ENCODE measurements at regions not wholly inside any gene's neighbourhood (a gene's known extent, or its start where the extent isn't known, plus 50 kb on each side); places are given as distances from the start of the nearest gene placed in this dataset.

- H2AFZ ChIP-seq (ENCODE audit: low read length, unreplicated experiment) = no peak overlapping the region
- H3K4me1 ChIP-seq (ENCODE audit: control insufficient read depth, insufficient read depth, low read length, unreplicated experiment) = no peaks in the 10 kb centered on the region
- H3K4me3 ChIP-seq (ENCODE audit: low read depth, low read length) = no peak overlapping the region
- H3K27me3 ChIP-seq (ENCODE audit: insufficient read depth, low read length) = no peaks in the 10 kb centered on the region
- no peak overlapping the region for H3K27ac ChIP-seq (ENCODE audit: low read depth, low read length)
- no peaks in the 10 kb centered on the region for H3K36me3 ChIP-seq (ENCODE audit: insufficient read depth, low read length)
- no peaks in the 10 kb centered on the region for H3K79me2 ChIP-seq (ENCODE audit: control insufficient read depth, insufficient read depth, low read length, unreplicated experiment)
Observed at GRCh38 chr1:57620605-57621004, 196.7 kb upstream of the DAB1 start.

- H3K4me3 ChIP-seq (ENCODE audit: low read depth, low read length) = no peak overlapping the region
- no peaks in the 10 kb centered on the region for H3K79me2 ChIP-seq (ENCODE audit: control insufficient read depth, insufficient read depth, low read length, unreplicated experiment)
- H3K27ac ChIP-seq (ENCODE audit: low read depth, low read length) = no peak overlapping the region
- no peaks in the 10 kb centered on the region for H3K4me1 ChIP-seq (ENCODE audit: control insufficient read depth, insufficient read depth, low read length, unreplicated experiment)
- no peak overlapping the region for H2AFZ ChIP-seq (ENCODE audit: low read length, unreplicated experiment)
- H3K27me3 ChIP-seq (ENCODE audit: insufficient read depth, low read length) = no peaks in the 10 kb centered on the region
- no peaks in the 10 kb centered on the region for H3K36me3 ChIP-seq (ENCODE audit: insufficient read depth, low read length)
Observed at GRCh38 chr1:57616921-57617320, 193.1 kb upstream of the DAB1 start.

GRCh38 chr1:57615956-57616355, 192.1 kb upstream of the DAB1 start:
- H3K36me3 ChIP-seq (ENCODE audit: insufficient read depth, low read length) = no peaks in the 10 kb centered on the region
- no peaks in the 10 kb centered on the region for H3K27me3 ChIP-seq (ENCODE audit: insufficient read depth, low read length)
- H3K27ac ChIP-seq (ENCODE audit: low read depth, low read length) = no peak overlapping the region
- no peaks in the 10 kb centered on the region for H3K4me1 ChIP-seq (ENCODE audit: control insufficient read depth, insufficient read depth, low read length, unreplicated experiment)
- no peaks in the 10 kb centered on the region for H3K79me2 ChIP-seq (ENCODE audit: control insufficient read depth, insufficient read depth, low read length, unreplicated experiment)
- no peak overlapping the region for H3K4me3 ChIP-seq (ENCODE audit: low read depth, low read length)
- no peak overlapping the region for H2AFZ ChIP-seq (ENCODE audit: low read length, unreplicated experiment)

- Histone ChIP-seq H2AFZ (ENCODE audit: low read length, unreplicated experiment) (no peak overlapping the region), H3K79me2 (ENCODE audit: control insufficient read depth, insufficient read depth, low read length, unreplicated experiment) (no peaks in the 10 kb centered on the region), H3K27me3 (ENCODE audit: insufficient read depth, low read length) (no peaks in the 10 kb centered on the region), H3K4me1 (ENCODE audit: control insufficient read depth, insufficient read depth, low read length, unreplicated experiment) (no peaks in the 10 kb centered on the region), H3K36me3 (ENCODE audit: insufficient read depth, low read length) (no peaks in the 10 kb centered on the region), H3K4me3 (ENCODE audit: low read depth, low read length) (no peak overlapping the region), H3K27ac (ENCODE audit: low read depth, low read length) (no peak overlapping the region)
Observed at GRCh38 chr1:57612833-57613232, 189.0 kb upstream of the DAB1 start.

GRCh38 chr1:57605933-57606332, 182.1 kb upstream of the DAB1 start:
- Histone ChIP-seq H3K27ac (ENCODE audit: low read depth, low read length) (no peak overlapping the region), H3K4me3 (ENCODE audit: low read depth, low read length) (no peak overlapping the region), H3K36me3 (ENCODE audit: insufficient read depth, low read length) (no peaks in the 10 kb centered on the region)

GRCh38 chr1:57603696-57604095, 179.8 kb upstream of the DAB1 start:
- no peaks in the 10 kb centered on the region for H3K36me3 ChIP-seq (ENCODE audit: insufficient read depth, low read length)
- no peak overlapping the region for H3K27ac ChIP-seq (ENCODE audit: low read depth, low read length)
- H2AFZ ChIP-seq (ENCODE audit: low read length, unreplicated experiment) = no peak overlapping the region
- H3K79me2 ChIP-seq (ENCODE audit: control insufficient read depth, insufficient read depth, low read length, unreplicated experiment) = no peaks in the 10 kb centered on the region
- no peaks in the 10 kb centered on the region for H3K4me1 ChIP-seq (ENCODE audit: control insufficient read depth, insufficient read depth, low read length, unreplicated experiment)
- H3K4me3 ChIP-seq (ENCODE audit: low read depth, low read length) = no peak overlapping the region
- H3K27me3 ChIP-seq (ENCODE audit: insufficient read depth, low read length) = no peaks in the 10 kb centered on the region

More at GRCh38 chr1:57605933-57606332, 182.1 kb upstream of the DAB1 start:
- H3K27me3 ChIP-seq (ENCODE audit: insufficient read depth, low read length) = no peaks in the 10 kb centered on the region
- no peak overlapping the region for H2AFZ ChIP-seq (ENCODE audit: low read length, unreplicated experiment)
- no peaks in the 10 kb centered on the region for H3K79me2 ChIP-seq (ENCODE audit: control insufficient read depth, insufficient read depth, low read length, unreplicated experiment)
- no peaks in the 10 kb centered on the region for H3K4me1 ChIP-seq (ENCODE audit: control insufficient read depth, insufficient read depth, low read length, unreplicated experiment)

- H3K4me1 ChIP-seq (ENCODE audit: control insufficient read depth, insufficient read depth, low read length, unreplicated experiment) = no peaks in the 10 kb centered on the region
- no peak overlapping the region for H3K4me3 ChIP-seq (ENCODE audit: low read depth, low read length)
- H3K27ac ChIP-seq (ENCODE audit: low read depth, low read length) = no peak overlapping the region
Observed at GRCh38 chr1:57600424-57600823, 176.6 kb upstream of the DAB1 start.

GRCh38 chr1:57599236-57599994, 175.6 kb upstream of the DAB1 start:
- no peaks in the 10 kb centered on the region for H3K4me1 ChIP-seq (ENCODE audit: control insufficient read depth, insufficient read depth, low read length, unreplicated experiment)
- no peaks in the 10 kb centered on the region for H3K36me3 ChIP-seq (ENCODE audit: insufficient read depth, low read length)
- no peak overlapping the region for H3K27ac ChIP-seq (ENCODE audit: low read depth, low read length)
- no peaks in the 10 kb centered on the region for H3K79me2 ChIP-seq (ENCODE audit: control insufficient read depth, insufficient read depth, low read length, unreplicated experiment)
- no peak overlapping the region for H2AFZ ChIP-seq (ENCODE audit: low read length, unreplicated experiment)
- no peaks in the 10 kb centered on the region for H3K27me3 ChIP-seq (ENCODE audit: insufficient read depth, low read length)
- no peak overlapping the region for H3K4me3 ChIP-seq (ENCODE audit: low read depth, low read length)

More at GRCh38 chr1:57600424-57600823, 176.6 kb upstream of the DAB1 start:
- no peak overlapping the region for H2AFZ ChIP-seq (ENCODE audit: low read length, unreplicated experiment)
- no peaks in the 10 kb centered on the region for H3K27me3 ChIP-seq (ENCODE audit: insufficient read depth, low read length)
- no peaks in the 10 kb centered on the region for H3K36me3 ChIP-seq (ENCODE audit: insufficient read depth, low read length)
- H3K79me2 ChIP-seq (ENCODE audit: control insufficient read depth, insufficient read depth, low read length, unreplicated experiment) = no peaks in the 10 kb centered on the region

GRCh38 chr1:57597036-57597435, 173.2 kb upstream of the DAB1 start:
- H2AFZ ChIP-seq (ENCODE audit: low read length, unreplicated experiment) = no peak overlapping the region
- no peak overlapping the region for H3K27ac ChIP-seq (ENCODE audit: low read depth, low read length)
- no peaks in the 10 kb centered on the region for H3K27me3 ChIP-seq (ENCODE audit: insufficient read depth, low read length)
- no peak overlapping the region for H3K4me3 ChIP-seq (ENCODE audit: low read depth, low read length)
- no peaks in the 10 kb centered on the region for H3K79me2 ChIP-seq (ENCODE audit: control insufficient read depth, insufficient read depth, low read length, unreplicated experiment)
- H3K36me3 ChIP-seq (ENCODE audit: insufficient read depth, low read length) = no peaks in the 10 kb centered on the region
- no peaks in the 10 kb centered on the region for H3K4me1 ChIP-seq (ENCODE audit: control insufficient read depth, insufficient read depth, low read length, unreplicated experiment)

GRCh38 chr1:57594002-57594401, 170.1 kb upstream of the DAB1 start:
- Histone ChIP-seq H3K36me3 (ENCODE audit: insufficient read depth, low read length) (no peaks in the 10 kb centered on the region), H3K4me3 (ENCODE audit: low read depth, low read length) (no peak overlapping the region), H3K79me2 (ENCODE audit: control insufficient read depth, insufficient read depth, low read length, unreplicated experiment) (no peaks in the 10 kb centered on the region), H2AFZ (ENCODE audit: low read length, unreplicated experiment) (no peak overlapping the region), H3K27me3 (ENCODE audit: insufficient read depth, low read length) (no peaks in the 10 kb centered on the region), H3K27ac (ENCODE audit: low read depth, low read length) (no peak overlapping the region), H3K4me1 (ENCODE audit: control insufficient read depth, insufficient read depth, low read length, unreplicated experiment) (no peaks in the 10 kb centered on the region)

- no peak overlapping the region for H2AFZ ChIP-seq (ENCODE audit: low read length, unreplicated experiment)
- H3K27me3 ChIP-seq (ENCODE audit: insufficient read depth, low read length) = no peaks in the 10 kb centered on the region
- H3K79me2 ChIP-seq (ENCODE audit: control insufficient read depth, insufficient read depth, low read length, unreplicated experiment) = no peaks in the 10 kb centered on the region
- no peaks in the 10 kb centered on the region for H3K4me1 ChIP-seq (ENCODE audit: control insufficient read depth, insufficient read depth, low read length, unreplicated experiment)
- no peak overlapping the region for H3K27ac ChIP-seq (ENCODE audit: low read depth, low read length)
- H3K4me3 ChIP-seq (ENCODE audit: low read depth, low read length) = no peak overlapping the region
- H3K36me3 ChIP-seq (ENCODE audit: insufficient read depth, low read length) = no peaks in the 10 kb centered on the region
Observed at GRCh38 chr1:57591842-57592241, 168.0 kb upstream of the DAB1 start.

All from ACC112 (cell line).